HG02870 (cell line): ENCODE measurements at regions not wholly inside any gene's neighbourhood (a gene's known extent, or its start where the extent isn't known, plus 50 kb on each side); places are given as distances from the start of the nearest gene placed in this dataset.

Source experiments
- ATAC-seq: cut with Tn5 transposase; IDR thresholded peaks from one replicate; pipeline ENCODE4 v1.9.1; 2021; ENCODE audit warnings: mild to moderate bottlenecking, moderate library complexity; ENCODE audit not compliant: unreplicated experiment

DNA sequence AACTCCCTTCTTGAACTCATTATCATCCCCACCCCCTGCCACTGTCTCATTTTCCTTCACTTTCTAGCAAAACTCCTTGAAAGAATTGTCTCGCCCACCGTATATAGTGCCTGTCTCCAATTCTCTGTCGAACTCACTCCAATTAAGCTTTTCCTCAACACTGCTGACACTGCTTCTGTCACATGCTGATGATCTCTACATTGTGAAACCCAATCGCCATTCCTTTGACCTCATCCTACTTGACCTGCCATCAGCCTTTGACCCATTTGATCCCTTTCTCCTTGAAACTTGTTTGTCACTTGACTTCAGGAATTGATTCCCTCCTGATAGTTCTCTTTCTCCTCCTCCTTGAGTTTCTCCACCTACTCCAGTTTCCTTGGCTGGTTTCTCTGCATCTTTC lies 54.8 kb downstream of the CCDC71L start:
- no peak for ATAC-seq

DNA sequence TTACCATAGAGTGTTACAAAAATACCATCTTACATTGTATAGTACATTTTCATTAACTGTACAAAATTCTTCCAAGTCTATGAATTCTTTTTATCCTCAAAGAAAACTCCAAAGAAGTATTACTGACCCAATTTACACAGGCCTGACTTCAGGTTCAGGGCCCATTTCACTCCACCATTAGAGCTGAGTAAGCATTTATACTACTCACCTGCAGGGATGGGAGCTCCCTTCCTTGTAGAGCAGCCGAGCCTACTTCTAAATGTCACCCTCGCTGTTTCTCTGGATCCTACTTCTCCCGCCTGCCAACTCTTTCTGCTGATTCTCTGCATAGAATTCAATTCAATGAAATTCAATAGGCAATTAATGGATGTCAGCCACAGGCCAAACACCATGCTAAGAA lies 56.0 kb downstream of the CCDC71L start:
- no peak for ATAC-seq

DNA sequence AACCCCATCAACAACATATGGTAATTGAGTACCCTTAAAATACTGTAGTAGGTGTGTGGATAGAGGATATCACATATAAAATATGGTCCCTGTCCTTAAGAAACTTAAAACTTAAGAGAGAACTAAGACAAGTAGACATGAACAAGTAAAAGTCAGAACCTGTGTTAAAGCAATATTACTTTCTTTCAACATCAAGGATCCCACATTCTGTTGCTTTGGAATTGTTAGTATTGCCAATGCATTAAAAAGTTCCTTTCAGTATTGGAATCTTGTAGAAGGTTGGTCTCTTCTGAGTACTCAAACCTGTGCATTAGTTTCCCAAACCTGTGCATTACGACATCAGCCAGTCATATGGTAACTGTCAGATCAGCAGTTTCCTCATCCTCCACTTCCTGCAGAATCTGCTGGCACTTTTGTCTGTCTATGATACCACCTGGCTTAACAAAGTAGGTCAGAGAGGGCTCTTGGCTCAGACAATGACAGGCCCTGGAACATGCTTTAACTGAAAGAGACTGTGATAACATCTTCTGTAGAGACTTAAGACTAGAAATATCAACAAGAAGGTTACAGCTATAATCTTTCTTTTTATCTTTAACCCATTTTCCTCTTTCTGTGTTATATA lies 56.5 kb downstream of the CCDC71L start:
- no peak for ATAC-seq

DNA sequence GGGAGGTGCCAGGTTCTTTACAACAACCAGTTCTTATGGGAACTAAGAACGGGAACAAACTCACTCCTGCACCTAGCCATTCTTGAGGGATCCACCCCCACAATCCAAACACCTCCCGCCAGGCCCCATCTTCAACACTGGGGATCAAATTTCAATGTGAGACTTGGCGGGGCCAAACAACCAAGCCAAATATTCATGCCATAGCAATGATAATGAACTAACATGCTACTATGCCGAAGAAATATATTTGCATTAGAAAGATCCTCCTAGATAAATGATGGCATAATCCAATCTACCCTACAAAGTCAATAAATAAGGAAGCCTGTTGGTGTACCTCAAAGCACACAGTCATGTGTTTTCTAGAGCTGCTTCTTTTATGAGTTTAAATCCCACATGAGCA lies 57.6 kb downstream of the CCDC71L start:
- no peak for ATAC-seq

DNA sequence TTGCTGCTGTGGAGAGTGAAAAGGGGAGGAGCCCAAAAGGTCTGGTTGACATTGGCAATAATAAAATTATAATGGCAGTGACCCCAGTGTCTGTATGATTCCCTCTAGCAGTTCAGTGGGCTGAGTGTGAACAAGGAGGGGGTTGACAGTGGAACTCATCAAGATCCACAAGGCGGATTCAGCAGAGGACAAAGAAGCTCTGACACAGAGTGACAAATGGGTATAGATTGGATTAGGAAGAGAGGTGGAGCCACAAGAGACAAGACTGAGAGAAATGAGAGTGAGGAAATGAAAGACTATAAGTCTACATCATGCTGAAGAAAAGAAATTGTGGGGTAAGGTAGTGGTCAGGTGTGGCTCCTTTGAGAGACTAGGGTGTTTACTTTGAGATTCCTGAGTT lies 58.9 kb downstream of the CCDC71L start:
- ATAC-seq, result no peak

DNA sequence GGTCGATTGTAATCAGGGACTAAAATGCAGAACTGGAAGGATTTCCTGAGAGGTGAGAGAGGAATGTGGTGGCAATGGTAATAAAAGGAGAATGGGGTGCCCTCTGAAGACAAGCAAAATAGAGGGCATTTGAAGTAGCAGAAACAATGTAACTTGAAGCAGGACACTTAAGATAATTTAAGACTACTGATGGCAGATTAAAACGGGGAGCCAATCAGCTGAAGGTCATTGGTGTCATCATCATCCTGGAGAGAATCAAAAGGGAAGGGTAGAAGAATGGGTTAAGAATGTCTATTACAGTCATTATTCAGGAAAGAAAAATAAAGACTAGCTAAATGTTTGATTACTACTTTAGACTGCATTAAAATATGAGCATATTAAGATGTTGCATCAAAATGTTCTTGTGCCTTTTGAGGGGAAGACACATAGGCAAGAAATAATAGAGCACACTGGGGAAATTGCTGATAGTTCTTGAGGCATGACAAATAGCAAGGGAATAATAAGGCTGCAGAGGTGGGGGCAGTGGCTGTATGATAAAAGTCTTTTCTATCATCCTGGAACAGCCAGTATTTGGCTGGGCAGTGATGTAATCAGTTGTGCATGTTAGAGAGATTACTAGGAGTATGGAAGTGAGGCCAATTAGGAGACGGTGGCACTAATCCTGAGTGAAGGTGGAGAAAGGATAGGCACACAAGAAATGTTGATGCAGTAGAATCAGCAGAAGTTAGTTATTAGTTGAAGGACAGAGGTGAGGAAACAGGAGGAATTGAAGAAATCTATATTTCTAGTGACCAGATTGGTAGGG lies 60.2 kb downstream of the CCDC71L start:
- ATAC-seq, result no peak

DNA sequence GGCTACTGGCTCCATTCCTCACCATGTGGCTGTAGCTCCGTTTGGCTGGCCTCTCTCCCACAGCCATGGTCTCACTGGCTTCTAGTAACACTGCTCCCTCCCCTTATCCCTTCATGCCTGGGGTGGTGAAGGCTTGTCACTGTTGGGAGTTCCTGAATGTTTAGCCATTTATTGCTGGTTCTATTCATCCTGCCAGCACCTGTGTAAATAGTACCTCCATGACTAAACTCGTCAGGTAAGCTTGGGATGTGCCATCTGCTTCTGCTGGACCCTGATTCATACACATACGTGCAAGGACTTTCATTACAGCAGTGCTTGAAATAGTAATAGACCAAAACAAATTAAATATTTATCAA lies 61.6 kb downstream of the CCDC71L start:
- no peak for ATAC-seq

DNA sequence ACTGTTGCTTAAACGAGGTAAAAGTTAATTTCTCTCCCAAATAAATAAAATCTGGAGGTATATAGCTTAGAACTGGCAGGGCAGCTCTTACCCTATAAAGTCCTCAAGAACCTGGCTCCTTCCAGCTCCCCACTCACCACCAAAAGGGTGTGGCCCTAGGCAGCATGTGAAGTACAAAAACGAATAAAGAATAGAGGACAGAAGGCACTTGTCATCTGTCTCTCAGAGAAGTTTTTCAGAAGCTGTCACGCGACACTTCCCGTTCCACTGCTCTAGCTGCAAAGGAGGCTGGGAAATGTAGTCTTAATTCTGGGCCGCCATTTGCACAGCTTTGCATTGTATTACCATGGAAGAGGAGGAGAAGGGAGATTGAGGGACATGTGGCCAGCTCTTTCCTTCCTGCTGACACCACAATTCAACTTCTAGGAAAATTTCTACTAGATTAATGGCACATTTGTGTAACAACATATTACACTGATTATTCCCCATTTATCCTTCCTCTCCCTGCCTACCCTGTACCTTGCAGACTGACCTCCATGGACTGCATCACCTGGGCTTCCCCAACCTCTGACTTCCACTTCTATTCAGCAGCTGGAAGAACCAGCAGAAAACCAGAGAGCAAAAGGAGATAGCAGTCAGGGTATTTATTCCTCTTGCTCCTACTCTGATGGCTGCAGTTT lies 62.2 kb downstream of the CCDC71L start:
- ATAC-seq, result peak; percentile 97

DNA sequence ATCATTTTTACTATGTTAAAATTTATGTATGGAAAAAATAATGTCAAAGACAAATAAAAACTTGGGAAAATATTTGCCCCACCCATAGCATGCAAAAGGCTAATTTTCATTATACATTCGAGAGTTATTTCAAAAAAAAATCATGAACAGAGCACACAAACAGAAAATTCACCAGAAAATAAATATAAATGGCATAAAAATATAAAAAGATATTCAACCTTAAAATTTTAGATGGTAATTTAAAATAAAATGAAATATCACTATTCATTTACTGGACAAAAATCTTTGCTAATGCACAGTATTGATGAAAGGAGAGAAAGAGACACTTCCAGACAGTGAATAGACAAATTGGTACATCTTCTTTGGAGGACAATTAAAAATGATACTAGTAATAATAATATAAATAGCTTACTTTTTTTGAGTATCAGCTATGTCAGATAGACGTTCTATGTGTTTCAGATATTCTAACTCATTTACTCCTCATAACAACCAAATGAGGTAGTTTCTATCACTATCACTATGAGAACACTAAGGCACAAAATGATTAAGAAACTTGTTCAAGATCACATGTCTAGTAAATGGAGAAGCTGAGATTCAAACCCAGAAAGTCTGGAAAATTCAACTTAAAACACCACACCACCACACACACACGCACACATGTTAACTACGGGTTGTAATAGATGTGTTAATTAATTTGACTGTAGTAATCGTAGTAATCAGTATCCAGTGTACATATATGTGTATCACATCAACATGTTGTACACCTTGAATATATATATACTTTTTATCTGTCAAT lies 63.0 kb downstream of the CCDC71L start:
- no peak for ATAC-seq

DNA sequence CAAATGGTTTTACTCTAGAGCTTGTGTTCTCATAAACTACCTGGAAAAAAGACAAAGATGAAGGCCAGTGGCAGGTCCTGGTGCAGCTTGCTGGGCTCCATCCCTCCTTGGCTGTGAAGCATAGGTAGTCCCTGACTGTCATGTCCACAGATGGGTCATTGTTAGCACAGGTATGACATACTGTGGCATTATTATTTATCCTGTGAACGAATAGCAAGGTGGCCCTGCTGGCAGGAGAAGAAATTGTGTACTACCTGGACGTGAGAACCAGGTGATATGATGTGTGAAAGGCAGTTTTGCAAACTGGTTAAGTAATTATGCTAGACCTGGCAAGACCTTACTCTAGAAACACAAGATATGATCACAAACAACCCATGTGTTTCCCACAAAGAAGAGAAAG lies 63.9 kb downstream of the CCDC71L start:
- no peak for ATAC-seq

DNA sequence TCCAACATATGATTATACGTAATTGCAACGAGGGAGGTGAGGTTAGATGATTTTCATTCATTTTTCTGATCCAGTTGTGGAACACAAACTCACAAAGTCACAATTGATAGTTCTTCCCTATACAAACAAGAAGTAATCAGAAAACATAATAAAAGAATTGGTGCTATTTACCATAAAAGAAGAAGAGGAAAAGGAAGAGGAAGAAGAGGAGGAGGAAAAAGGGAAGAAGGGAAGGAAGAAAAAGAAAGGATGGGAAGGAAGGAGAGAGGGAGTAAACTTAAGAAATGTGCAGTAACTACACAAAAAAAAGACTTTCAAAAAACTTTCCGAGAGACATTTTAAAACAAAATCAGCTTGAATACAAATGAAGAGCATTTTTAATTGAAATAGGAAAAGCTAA lies 65.0 kb downstream of the CCDC71L start:
- ATAC-seq, result no peak

DNA sequence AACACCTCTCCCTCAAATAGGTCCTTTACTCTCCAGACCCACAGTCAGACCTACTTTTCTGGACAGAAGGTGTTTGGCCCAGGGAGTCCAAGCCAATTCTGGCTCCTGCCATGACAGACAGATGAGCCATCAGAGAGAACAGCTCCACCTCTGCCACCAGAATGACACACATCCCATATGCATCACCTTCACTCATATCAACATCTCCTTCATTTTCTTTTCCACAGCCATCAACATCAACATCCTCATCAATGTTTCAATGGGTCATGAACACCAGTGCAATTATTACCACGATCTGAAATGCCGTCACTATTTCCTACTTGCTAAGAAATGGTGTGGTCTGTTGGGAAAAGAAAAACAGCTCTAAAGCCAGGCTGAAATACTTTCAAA lies 67.9 kb downstream of the CCDC71L start:
- no peak for ATAC-seq

DNA sequence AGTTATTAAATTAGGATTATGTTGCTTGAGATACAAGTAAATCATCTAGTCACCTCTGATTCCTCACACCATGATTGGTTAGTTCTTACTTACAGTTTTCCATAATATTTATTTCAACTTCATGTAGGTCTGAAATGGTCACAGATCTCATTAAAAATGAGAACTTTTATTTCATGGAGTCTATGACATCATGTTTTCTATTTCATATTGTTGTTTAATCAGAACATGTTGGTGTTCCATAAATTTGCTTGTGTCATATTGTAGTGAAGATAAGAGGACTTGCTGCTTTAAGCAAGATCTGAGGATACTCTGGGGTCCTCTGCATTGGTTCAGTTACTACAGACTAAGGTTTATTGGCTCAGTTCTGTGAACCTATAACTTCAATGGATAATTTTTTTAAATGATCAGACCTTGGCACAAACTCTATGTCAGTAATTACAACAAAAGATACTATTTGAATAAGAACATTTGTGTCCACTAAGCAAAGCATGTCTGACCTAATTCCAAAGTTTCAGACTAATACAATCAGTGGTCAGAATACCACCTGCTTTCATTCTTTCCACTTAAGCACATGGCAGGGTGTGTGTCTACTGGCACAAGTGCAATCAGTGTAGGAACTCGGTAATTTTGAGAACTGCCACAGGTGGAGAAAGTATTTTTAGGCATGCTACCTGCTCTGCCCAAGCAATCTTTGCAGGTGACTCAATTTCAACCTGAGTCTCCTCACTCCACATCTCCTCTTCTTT lies 68.5 kb downstream of the CCDC71L start:
- no peak for ATAC-seq

DNA sequence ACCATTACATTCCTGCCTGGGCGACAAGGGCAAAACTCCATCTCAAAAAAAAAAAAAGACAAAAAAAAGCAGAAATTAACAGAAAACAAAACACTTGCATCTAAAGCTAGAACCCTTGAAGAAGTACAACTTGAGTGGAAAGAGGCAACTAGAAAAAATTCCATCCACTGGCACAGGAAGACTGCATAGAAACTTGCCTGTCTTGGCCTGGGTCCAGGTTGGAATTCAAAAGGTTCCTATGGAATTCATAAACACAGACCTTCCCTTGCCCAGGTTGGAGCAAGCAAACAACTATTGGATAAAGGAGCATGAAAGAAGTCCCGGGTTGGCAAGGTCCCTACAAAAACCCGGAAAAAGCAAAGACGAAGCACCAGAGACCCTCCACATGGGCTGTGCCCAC lies 69.8 kb downstream of the CCDC71L start:
- no peak for ATAC-seq

DNA sequence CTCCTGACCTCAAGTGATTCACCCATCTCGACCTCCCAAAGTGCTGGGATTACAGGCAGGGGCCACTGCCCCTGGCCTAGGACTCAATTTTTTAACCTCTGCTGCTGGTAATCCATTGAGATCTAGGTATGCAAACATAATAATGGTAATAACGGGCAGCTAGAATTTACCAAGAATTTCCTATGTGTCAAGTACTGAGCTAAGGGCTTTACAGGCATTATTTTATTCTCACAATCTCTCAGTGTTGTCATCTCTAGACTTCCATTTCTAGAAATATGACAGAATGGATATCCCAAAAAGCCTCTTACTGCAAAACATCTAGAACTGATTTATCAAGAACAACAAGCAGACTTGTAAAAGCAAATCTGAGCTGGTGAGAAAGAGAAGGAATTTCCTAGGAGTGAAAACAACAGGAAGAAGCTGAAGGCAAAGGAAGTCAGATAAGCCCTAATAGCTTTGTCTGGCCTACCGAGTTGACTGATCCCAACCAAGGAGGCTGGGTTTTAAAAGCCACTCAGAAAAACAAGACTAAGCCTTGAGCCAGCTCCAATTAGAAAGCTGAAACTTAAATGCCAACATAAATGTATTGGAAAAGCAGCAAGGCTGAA lies 70.6 kb downstream of the CCDC71L start:
- no peak for ATAC-seq

DNA sequence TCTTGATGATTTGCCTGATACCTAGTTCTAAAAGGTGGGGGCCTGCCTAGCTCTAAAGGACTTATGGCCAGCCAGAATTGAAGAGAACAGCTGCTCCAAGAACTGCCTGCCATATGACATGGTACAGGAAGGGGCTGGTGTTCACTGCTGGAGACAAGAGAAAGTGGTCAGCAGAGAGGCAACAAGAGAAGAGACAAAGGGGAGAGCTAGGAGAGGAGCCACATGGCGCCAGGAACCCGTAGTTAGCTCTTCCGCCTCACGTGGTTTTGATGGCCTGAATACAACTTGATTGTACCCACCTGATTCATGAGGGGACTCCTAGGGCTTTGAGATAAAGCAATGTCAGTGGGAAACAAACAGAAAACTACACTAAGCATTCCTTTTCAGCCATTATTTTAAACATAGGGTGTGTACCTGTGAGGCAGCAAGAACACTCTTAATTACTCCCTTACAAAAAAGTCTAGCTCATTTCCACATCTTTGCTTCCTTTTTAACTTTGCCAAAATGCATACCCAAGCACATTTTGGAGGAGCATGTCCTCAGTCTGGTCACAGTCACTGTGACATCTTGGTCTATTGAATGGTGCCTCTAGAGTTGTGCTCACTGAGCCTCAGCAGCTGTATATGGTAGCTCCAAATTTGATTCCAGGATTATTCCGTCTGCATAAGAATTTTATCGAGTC lies 71.6 kb downstream of the CCDC71L start:
- no peak for ATAC-seq

DNA sequence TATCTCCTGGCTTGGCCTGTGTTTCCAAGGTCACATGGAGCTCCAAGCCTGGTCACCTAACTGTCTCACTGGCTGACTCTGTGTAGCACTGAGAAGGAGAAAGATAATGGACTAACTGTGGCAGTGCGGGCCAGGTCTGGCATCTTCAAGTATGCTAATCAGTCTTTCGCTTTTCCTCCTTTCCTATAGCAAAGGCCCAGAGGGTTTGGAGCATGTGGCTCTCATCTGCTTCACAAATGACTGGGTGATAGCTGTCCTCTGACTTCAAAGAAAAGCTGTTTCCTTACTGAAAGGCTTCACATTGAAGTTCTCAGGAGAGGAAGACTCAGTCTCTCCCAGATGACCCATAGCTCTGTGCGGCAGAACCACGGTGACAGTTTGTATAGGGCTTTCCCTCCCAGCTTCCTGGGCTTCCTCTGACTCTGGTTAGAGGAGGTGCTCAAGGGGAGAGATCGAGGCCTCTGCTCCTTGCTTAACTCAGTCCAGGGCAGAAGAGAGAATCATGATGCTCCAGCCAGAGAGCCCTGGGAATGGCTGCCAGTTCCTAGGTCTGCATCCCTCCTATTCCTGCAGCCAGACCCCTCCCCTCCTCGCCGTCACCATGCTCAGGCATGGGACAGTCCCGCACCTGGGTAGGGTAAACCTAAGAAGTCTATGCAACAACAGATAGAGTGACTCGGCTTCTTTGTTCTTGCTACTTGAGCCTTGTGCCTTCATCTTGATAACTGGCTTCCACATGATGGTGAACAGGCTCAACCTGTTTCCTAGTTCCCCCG lies 72.3 kb downstream of the CCDC71L start:
- no peak for ATAC-seq

DNA sequence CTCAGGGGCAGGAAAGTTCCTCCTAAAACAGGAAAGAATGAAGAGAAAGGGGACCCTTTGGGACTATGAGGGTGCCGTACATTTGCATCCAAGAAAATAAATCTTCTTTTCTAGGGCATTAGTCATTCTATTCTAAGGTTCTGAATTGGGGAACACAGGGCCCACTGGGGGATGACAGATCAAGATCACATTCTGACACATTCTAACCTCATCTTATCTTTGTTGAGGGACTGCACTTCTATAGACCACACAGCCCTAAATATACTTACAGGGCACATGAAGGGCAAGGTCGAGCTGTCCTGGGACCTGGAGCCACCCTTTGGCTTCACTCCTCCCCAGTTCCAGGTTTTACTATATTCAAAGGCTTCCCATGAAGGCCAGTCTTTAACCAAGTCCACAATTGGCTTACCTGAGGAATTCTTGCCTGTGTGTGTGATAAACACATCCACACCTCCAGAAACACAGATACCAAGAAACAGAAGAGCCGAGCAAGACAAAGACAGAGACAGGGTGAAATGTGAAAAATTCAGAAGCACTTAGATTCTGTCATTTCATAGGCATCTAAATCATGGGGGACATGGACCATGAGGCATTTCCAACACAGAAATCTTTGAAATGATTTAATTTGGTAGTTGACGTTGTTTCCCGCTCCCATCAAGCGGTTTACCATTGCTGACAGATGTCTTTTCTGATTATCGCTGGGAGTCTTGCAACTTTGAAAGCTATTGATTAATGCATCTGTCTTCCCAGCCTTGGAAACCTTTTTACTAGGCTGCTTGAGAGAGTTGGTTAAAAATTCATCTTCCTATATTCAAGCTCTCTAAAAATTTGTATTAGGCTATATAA lies 75.8 kb downstream of the CCDC71L start:
- no peak for ATAC-seq
